HEK293T (cell line): ENCODE measurements at regions not wholly inside any gene's neighbourhood (a gene's known extent, or its start where the extent isn't known, plus 50 kb on each side); places are given as distances from the start of the nearest gene placed in this dataset.

ENCODE experiments used
- ARNT ChIP-seq: fragments of 450-650 bp; IDR thresholded peaks from 2 replicates; pipeline ENCODE4 v1.6.1; 2017; ENCODE audit warnings: mild to moderate bottlenecking
- BHLHE40 ChIP-seq: fragments of 450-650 bp; IDR thresholded peaks from 2 replicates; pipeline ENCODE4 v1.6.1; 2016; ENCODE audit warnings: mild to moderate bottlenecking, moderate library complexity, borderline replicate concordance
- FOXK2 ChIP-seq: fragments of 450-650 bp; IDR thresholded peaks from 2 replicates; pipeline ENCODE4 v1.6.1; 2016; ENCODE audit warnings: mild to moderate bottlenecking
- FOXM1 ChIP-seq: fragments of 450-650 bp; IDR thresholded peaks from 2 replicates; pipeline ENCODE4 v1.6.1; 2017; ENCODE audit warnings: mild to moderate bottlenecking, borderline replicate concordance
- HDGF ChIP-seq: fragments of 450-650 bp; IDR thresholded peaks from 2 replicates; pipeline ENCODE4 v1.6.1; 2017; ENCODE audit warnings: antibody characterized with exemption, borderline replicate concordance
- L3MBTL2 ChIP-seq: fragments of 450-650 bp; conservative IDR thresholded peaks from 2 replicates; pipeline ENCODE4 v1.6.1; 2016; ENCODE audit warnings: mild to moderate bottlenecking
- SP1 ChIP-seq: fragments of 450-650 bp; IDR thresholded peaks from 2 replicates; pipeline ENCODE4 v1.6.1; 2017
- TARDBP ChIP-seq: fragments of 450-650 bp; IDR thresholded peaks from 2 replicates; pipeline ENCODE4 v1.6.1; 2016
- ZNF384 ChIP-seq: fragments of 450-650 bp; IDR thresholded peaks from 2 replicates; pipeline ENCODE4 v1.6.1; 2016

DNA sequence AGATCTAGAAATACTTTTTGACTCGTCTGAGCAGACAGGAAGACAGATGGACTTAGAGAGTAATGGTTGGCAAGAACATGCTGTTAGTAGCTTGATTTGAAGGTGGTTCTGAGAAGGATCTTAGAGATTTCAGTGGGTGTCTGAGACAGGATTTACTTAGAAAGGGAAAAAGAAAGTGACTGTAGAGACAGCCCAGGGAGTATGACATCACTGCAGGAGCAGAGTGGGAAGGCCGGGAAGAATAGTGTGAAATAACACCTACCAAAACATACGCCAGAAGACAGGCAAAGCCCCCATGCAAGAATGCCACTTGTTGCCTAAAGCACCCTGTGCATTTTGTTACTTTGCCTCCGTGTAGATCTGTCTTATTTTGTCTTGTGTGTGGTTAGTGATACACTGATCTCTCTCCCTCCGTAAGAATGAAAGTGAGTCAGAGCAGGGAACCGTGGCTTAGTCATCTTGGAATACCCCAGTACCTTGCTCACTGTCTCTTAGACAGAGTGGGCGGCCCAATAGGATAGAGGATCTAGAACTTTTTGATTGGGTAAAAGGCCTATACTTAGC lies 161.3 kb upstream of the IFNG-AS1 start:
- TF ChIP-seq ARNT = no peak
- no peak for TF ChIP-seq ZNF384
- no peak for TF ChIP-seq TARDBP
- TF ChIP-seq FOXK2 = no peak
- no peak for TF ChIP-seq FOXM1
- no peak; the same call in 1 of the 2 replicates for TF ChIP-seq L3MBTL2
- TF ChIP-seq HDGF = no peak
- TF ChIP-seq SP1 = no peak
- TF ChIP-seq BHLHE40 = no peak
